Loucy (cell line): ENCODE measurements at regions not wholly inside any gene's neighbourhood (a gene's known extent, or its start where the extent isn't known, plus 50 kb on each side); places are given as distances from the start of the nearest gene placed in this dataset.
"Not testable (repeated sequence)": the region's sequence is repeated elsewhere in the genome, so short reads cannot be mapped to it uniquely, and the experiment has no call there.

Experiments
- H2AFZ ChIP-seq: fragments of 200-600 bp; sonication (generic); 2 replicates; pipeline ENCODE4 v1.6.0; 2016; ENCODE audit warnings: antibody characterized with exemption, mild to moderate bottlenecking, low read length, moderate library complexity
- H3F3A ChIP-seq: fragments of 200-600 bp; 2 replicates; pipeline ENCODE4 v1.6.0; 2016; ENCODE audit warnings: antibody characterized with exemption, low read depth, mild to moderate bottlenecking
- H3K27me3 ChIP-seq: fragments of 200-600 bp; sonication (generic); 2 replicates; pipeline ENCODE4 v1.6.1; 2014; ENCODE audit warnings: low read length, mild to moderate bottlenecking; ENCODE audit not compliant: insufficient read depth, poor library complexity, severe bottlenecking
- H3K36me3 ChIP-seq: fragments of 200-600 bp; sonication (generic); 2 replicates; pipeline ENCODE4 v1.6.1; 2016; ENCODE audit warnings: low read length; ENCODE audit not compliant: insufficient read depth
- H3K4me1 ChIP-seq: fragments of 200-600 bp; sonication (generic); 2 replicates; pipeline ENCODE4 v1.5.1; 2014; ENCODE audit warnings: low read length, mild to moderate bottlenecking; ENCODE audit not compliant: insufficient read depth, poor library complexity, severe bottlenecking
- H3K4me2 ChIP-seq: fragments of 200-600 bp; sonication (generic); 2 replicates; pipeline ENCODE4 v1.6.0; 2014; ENCODE audit warnings: antibody characterized with exemption, low read length, low read depth, mild to moderate bottlenecking; ENCODE audit not compliant: poor library complexity, severe bottlenecking
- H3K4me3 ChIP-seq: fragments of 200-600 bp; sonication (generic); 2 replicates; pipeline ENCODE4 v1.5.1; 2014; ENCODE audit warnings: low read length, mild to moderate bottlenecking, mixed read lengths; ENCODE audit not compliant: poor library complexity, severe bottlenecking
- H3K79me2 ChIP-seq: fragments of 200-600 bp; sonication (generic); 2 replicates; pipeline ENCODE4 v1.6.1; 2014; ENCODE audit warnings: low read length; ENCODE audit not compliant: insufficient read depth
- H3K9ac ChIP-seq: fragments of 200-600 bp; sonication (generic); 2 replicates; pipeline ENCODE4 v1.6.0; 2014; ENCODE audit warnings: mild to moderate bottlenecking, low read depth, low read length, moderate library complexity; ENCODE audit not compliant: poor library complexity, severe bottlenecking
- H3K9me2 ChIP-seq: fragments of 200-600 bp; sonication (generic); replicated peaks from 2 replicates; pipeline ENCODE4 v1.6.1; 2016; ENCODE audit warnings: low read depth, low read length, mixed read lengths
- H3K9me3 ChIP-seq: fragments of 200-600 bp; sonication (generic); 2 replicates; pipeline ENCODE4 v1.6.1; 2014; ENCODE audit warnings: mild to moderate bottlenecking, antibody characterized with exemption, low read length, low read depth; ENCODE audit not compliant: insufficient read depth
- H4K20me1 ChIP-seq: fragments of 200-600 bp; sonication (generic); 2 replicates; pipeline ENCODE4 v1.6.0; 2014; ENCODE audit warnings: antibody characterized with exemption, low read length, mild to moderate bottlenecking; ENCODE audit not compliant: insufficient read depth, poor library complexity, severe bottlenecking

DNA sequence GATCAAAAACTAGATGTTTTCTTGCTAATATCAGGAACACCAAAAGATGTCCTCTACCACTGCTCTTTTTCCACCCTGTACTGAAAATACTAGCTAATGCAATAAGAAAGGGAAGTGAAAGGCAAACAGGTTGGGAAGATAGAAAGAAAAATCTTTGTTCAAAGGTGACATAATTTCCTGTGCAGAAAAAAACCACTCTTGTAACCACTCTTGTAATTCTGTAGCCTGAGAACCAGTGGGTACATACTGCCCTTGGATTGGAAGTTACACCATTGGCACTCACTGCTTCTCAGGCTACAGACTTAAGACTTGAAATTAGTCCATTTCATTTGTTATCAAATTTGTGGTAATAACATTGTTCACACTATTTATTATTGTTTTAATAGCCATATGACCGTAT is 263.0 kb upstream of the TGIF2LX start:
- not testable (repeated sequence) for H2AFZ ChIP-seq, H4K20me1 ChIP-seq, H3K9me2 ChIP-seq, H3K36me3 ChIP-seq, H3K9me3 ChIP-seq, H3K4me1 ChIP-seq, H3K4me3 ChIP-seq, H3K27me3 ChIP-seq, H3K4me2 ChIP-seq, H3F3A ChIP-seq, H3K9ac ChIP-seq, H3K79me2 ChIP-seq

DNA sequence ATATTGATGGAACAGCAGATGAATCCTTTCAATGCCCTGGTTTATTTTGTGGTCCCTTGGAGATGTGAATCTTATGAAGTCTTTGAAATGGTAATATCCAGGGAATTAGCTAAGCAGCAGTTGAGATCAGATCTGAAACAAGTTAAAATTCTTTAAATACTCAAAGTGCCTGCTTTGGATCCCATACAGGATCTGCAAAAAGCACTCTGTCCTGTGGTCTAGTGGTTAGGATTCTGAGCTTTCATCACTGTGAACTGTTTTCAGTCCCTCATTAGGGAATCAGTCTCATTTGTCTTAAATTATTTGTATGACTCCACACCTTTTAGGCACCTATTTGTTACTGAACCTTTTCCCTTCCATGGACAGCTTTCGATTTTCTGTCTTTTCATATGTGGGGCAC is 215.2 kb upstream of the TGIF2LX start:
- H3K4me1 ChIP-seq, H3K27me3 ChIP-seq, H2AFZ ChIP-seq, H3F3A ChIP-seq, H3K79me2 ChIP-seq, H3K9me2 ChIP-seq, H4K20me1 ChIP-seq, H3K4me3 ChIP-seq, H3K9ac ChIP-seq, H3K9me3 ChIP-seq, H3K36me3 ChIP-seq, H3K4me2 ChIP-seq: not testable (repeated sequence)

DNA sequence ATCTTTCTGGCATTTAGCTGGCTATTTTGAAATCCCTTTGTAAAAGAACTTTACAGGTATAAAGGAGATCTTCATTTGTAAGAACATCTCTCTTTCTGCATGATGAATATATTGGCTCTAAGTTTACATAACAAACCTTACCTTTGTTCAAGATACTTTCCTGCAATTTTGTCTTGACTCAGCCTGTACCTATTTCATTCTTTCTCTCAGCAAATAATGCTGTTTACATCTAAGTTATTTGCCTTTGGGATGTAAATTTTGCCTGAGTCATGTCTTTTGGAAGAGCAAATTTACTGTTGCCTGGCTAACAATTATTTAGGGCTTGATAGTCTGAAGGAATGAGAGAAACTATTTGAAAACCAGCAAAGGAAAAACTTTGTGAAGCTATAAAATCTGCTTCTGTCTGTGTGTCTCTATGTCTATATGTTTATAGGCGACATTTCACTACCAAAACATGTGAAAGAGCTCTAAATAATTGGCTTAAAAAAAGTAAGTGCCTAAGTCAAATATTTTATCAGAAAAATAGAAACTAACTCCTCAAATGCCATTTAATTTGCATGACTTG is 214.3 kb upstream of the TGIF2LX start:
- not testable (repeated sequence) for H3K4me1 ChIP-seq, H3K79me2 ChIP-seq, H3K9me3 ChIP-seq, H3K4me3 ChIP-seq, H3F3A ChIP-seq, H3K9me2 ChIP-seq, H2AFZ ChIP-seq, H4K20me1 ChIP-seq, H3K9ac ChIP-seq, H3K27me3 ChIP-seq, H3K4me2 ChIP-seq, H3K36me3 ChIP-seq

DNA sequence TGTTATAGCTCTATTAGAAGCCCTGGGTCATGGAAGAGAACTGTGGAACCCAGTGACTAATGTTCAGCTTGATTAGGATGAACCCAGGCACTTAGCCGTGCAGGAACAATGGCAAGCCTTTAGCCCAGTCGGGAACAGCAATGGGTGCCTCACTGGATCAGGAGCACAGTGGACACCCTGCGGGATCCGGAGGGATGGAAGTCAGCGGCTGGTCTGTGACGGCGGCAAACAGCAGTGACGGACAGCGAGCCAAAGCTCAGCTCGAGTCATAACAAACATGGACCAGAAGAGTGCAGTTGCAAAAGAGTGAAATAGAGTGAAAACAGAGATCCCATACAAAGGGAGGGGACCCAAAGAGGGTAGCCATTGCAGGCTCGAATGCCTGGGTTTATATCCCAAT is 187.3 kb upstream of the TGIF2LX start:
- H3K36me3 ChIP-seq, H3K4me1 ChIP-seq, H3K79me2 ChIP-seq, H2AFZ ChIP-seq, H3K9me3 ChIP-seq, H3K9me2 ChIP-seq, H3K27me3 ChIP-seq, H3K4me2 ChIP-seq, H3K9ac ChIP-seq, H4K20me1 ChIP-seq, H3K4me3 ChIP-seq, H3F3A ChIP-seq: not testable (repeated sequence)

DNA sequence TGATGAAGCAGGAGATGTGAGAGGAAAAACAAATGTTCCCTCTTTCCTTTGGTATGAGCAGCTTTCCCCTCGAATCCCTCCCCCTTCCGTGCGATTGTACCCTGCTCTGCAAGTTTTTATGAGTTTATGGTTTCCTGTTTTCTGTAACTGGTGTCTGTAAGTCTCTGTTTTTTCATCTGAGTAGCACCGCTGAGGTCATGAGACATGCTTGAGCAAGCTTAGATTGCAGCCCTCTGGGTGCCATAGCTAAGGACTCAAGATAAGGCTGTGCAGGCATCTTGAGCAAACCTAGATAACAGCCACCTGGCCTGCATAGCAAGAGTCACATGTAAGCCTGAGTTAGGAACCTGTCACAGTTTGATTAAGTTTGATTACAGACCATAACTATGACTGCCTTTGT is 165.2 kb upstream of the TGIF2LX start:
- not testable (repeated sequence) for H3K9ac ChIP-seq, H3K4me3 ChIP-seq, H3K27me3 ChIP-seq, H3K9me2 ChIP-seq, H3K9me3 ChIP-seq, H3K36me3 ChIP-seq, H3K79me2 ChIP-seq, H2AFZ ChIP-seq, H4K20me1 ChIP-seq, H3F3A ChIP-seq, H3K4me1 ChIP-seq, H3K4me2 ChIP-seq
